ENCODE measurements at regions not wholly inside any gene's neighbourhood (a gene's known extent, or its start where the extent isn't known, plus 50 kb on each side); places are given as distances from the start of the nearest gene placed in this dataset.

GRCh38 chr13:34587576-34587975 lies 354.5 kb upstream of the NBEA start:
- TF ChIP-seq, protein P1, sequence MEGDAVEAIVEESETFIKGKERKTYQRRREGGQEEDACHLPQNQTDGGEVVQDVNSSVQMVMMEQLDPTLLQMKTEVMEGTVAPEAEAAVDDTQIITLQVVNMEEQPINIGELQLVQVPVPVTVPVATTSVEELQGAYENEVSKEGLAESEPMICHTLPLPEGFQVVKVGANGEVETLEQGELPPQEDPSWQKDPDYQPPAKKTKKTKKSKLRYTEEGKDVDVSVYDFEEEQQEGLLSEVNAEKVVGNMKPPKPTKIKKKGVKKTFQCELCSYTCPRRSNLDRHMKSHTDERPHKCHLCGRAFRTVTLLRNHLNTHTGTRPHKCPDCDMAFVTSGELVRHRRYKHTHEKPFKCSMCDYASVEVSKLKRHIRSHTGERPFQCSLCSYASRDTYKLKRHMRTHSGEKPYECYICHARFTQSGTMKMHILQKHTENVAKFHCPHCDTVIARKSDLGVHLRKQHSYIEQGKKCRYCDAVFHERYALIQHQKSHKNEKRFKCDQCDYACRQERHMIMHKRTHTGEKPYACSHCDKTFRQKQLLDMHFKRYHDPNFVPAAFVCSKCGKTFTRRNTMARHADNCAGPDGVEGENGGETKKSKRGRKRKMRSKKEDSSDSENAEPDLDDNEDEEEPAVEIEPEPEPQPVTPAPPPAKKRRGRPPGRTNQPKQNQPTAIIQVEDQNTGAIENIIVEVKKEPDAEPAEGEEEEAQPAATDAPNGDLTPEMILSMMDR (IDR thresholded peaks at IDR 0.05): no peak
- no peak for TF ChIP-seq POLR2A (IDR thresholded peaks at IDR 0.05)

All from Peyer's patch (tissue), 4 donors.